Liver (tissue), 8 donors: ENCODE measurements at regions not wholly inside any gene's neighbourhood (a gene's known extent, or its start where the extent isn't known, plus 50 kb on each side); places are given as distances from the start of the nearest gene placed in this dataset.

Source experiments
- DNase-seq: peaks from one replicate; pipeline ENCODE4 v3.0.0-alpha.2; 2017; ENCODE audit warnings: low spot score
- H3K27ac ChIP-seq, 2 donors: one replicate each; pipeline ENCODE4 v1.7.0; 2013; ENCODE audit warnings: inconsistent platforms in 2 of 2, low read length in 2 of 2, control low read depth in 1 of 2, low read depth in 1 of 2, mild to moderate bottlenecking in 1 of 2
- H3K27me3 ChIP-seq, 4 donors: one replicate each; pipeline versions ENCODE4 v1.6.1 to v1.7.0; 2013; ENCODE audit warnings: low read length in 3 of 4, inconsistent platforms in 1 of 4, mild to moderate bottlenecking in 1 of 4, moderate library complexity in 1 of 4; ENCODE audit not compliant: control insufficient read depth in 4 of 4, insufficient read depth in 4 of 4
- H3K36me3 ChIP-seq, 4 donors: one replicate each; pipeline versions ENCODE4 v1.6.1 to v1.7.0; 2013; ENCODE audit warnings: low read length in 3 of 4, mild to moderate bottlenecking in 3 of 4, low read depth in 1 of 4, moderate library complexity in 1 of 4; ENCODE audit not compliant: control insufficient read depth in 4 of 4, insufficient read depth in 3 of 4
- H3K4me1 ChIP-seq, 4 donors: one replicate each; pipeline versions ENCODE4 v1.6.1 to v1.7.0; 2013; ENCODE audit warnings: low read length in 3 of 4, mild to moderate bottlenecking in 3 of 4, moderate library complexity in 1 of 4; ENCODE audit not compliant: control insufficient read depth in 4 of 4, insufficient read depth in 4 of 4
- H3K4me3 ChIP-seq, 3 donors: one replicate each; pipeline versions ENCODE4 v1.6.1 to v1.7.0; 2013; ENCODE audit warnings: low read length in 3 of 3, control low read depth in 1 of 3, low read depth in 1 of 3, mild to moderate bottlenecking in 1 of 3
- H3K9ac ChIP-seq, 2 donors: one replicate each; pipeline ENCODE4 v1.7.0; 2013; ENCODE audit warnings: low read length in 2 of 2, mild to moderate bottlenecking in 2 of 2, moderate library complexity in 2 of 2, control low read depth in 1 of 2, low read depth in 1 of 2
- H3K9me3 ChIP-seq, 4 donors: one replicate each; pipeline versions ENCODE4 v1.6.1 to v1.7.0; 2013; ENCODE audit warnings: low read length in 3 of 4; ENCODE audit not compliant: control insufficient read depth in 4 of 4
- FOXA2 ChIP-seq: IDR thresholded peaks from 2 replicates; pipeline ENCODE4 v1.6.1; 2016; ENCODE audit warnings: antibody characterized with exemption
- GABPA ChIP-seq, 2 donors: IDR thresholded peaks in 1 of 2; conservative IDR thresholded peaks in 1 of 2; 2 replicates each; pipeline ENCODE4 v1.6.1; 2016; ENCODE audit warnings: antibody characterized with exemption in 2 of 2, mild to moderate bottlenecking in 1 of 2, moderate library complexity in 1 of 2
- HNF4A ChIP-seq, 2 donors: conservative IDR thresholded peaks; 2 replicates each; pipeline ENCODE4 v1.6.1; 2016; ENCODE audit warnings: antibody characterized with exemption in 2 of 2, mild to moderate bottlenecking in 2 of 2
- HNF4G ChIP-seq: IDR thresholded peaks from 2 replicates; pipeline ENCODE4 v1.6.1; 2016; ENCODE audit warnings: antibody characterized with exemption
- JUND ChIP-seq, 2 donors: IDR thresholded peaks; 2 replicates each; pipeline ENCODE4 v1.6.1; 2016; ENCODE audit warnings: antibody characterized with exemption in 2 of 2
- NR2F2 ChIP-seq: IDR thresholded peaks from 2 replicates; pipeline ENCODE4 v1.6.1; 2016; ENCODE audit warnings: antibody characterized with exemption
- RAD21 ChIP-seq, 2 donors: IDR thresholded peaks; 2 replicates each; pipeline ENCODE4 v1.6.1; 2016; ENCODE audit warnings: antibody characterized with exemption in 2 of 2, mild to moderate bottlenecking in 2 of 2
- TAF1 ChIP-seq: conservative IDR thresholded peaks from 2 replicates; pipeline ENCODE4 v1.6.1; 2016; ENCODE audit warnings: antibody characterized with exemption, mild to moderate bottlenecking
- YY1 ChIP-seq: IDR thresholded peaks from 2 replicates; pipeline ENCODE4 v1.6.1; 2016; ENCODE audit warnings: antibody characterized with exemption, mild to moderate bottlenecking
- WGBS: extraction: QIAGEN DNeasy Blood & Tissue Kit; methylation state at CpG from one replicate; pipeline ENCODE4 v1.1.7; 2013; 5-methylcytosine and 5-hydroxymethylcytosine counted together
- TF ChIP-seq, protein P1 (sequence below): IDR thresholded peaks from 2 replicates; pipeline ENCODE4 v1.6.1; 2016; ENCODE audit warnings: antibody characterized with exemption
- TF ChIP-seq, protein P2 (sequence below): IDR thresholded peaks from 2 replicates; pipeline ENCODE4 v1.6.1; 2016; ENCODE audit warnings: antibody characterized with exemption
- TF ChIP-seq, protein P3 (sequence below): IDR thresholded peaks from 2 replicates; pipeline ENCODE4 v1.6.1; 2016; ENCODE audit warnings: antibody characterized with exemption
- TF ChIP-seq, protein P4 (sequence below): fragments of 150-350 bp; IDR thresholded peaks from 2 replicates; pipeline ENCODE4 v1.5.1; 2017; ENCODE audit warnings: improper control_type of control experiment, low read depth, low read length; ENCODE audit not compliant: missing input control
- donor health status: healthy.
- donor health status: healthy.
- donor health status: healthy.
- donor health status: healthy.
- donor health status: healthy.

DNA sequence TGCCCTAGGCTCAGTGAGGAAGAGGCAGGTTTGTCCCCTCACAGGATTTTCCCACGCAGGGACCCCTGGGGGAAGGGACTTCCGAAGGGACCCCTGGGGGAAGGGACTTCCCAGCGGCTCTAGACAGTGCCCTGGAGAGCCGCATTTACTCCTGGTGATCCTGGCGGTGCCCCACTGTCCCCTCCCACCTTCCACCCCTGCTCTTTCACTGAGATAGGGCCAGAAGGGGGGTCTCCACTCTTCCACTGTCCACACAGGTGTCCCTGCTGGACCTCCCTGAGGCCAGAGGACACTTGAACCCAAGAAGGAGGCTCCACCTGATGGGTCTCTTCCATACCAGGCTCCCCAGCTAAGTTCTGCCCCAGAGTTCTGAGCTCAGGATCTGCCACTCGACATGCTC lies 1333.9 kb downstream of the BRD1 start:
- whole genome bisulfite sequencing: 62% methylated on average over 6 of the region's 6 CpGs
- no peak overlapping the region for H3K9ac ChIP-seq
- H3K27ac ChIP-seq: no peak overlapping the region
- H3K27me3 ChIP-seq: peaks cover 2 to 17% (median 13%) of the 10 kb centered on the region in 4 donors
- no peak for DNase-seq
- H3K4me3 ChIP-seq: no peak overlapping the region
- peaks cover 0 to 5% (median under 1%) of the 10 kb centered on the region in 4 donors for H3K4me1 ChIP-seq
- H3K9me3 ChIP-seq: no peaks in the 10 kb centered on the region
- H3K36me3 ChIP-seq: no peaks in the 10 kb centered on the region
- TF ChIP-seq FOXA2 (no peak), HNF4G (no peak), HNF4A (conservative IDR thresholded peaks at IDR 0.05) (no peak), YY1 (no peak), GABPA (IDR thresholded peaks at IDR 0.05 in 1 of 2, conservative IDR thresholded peaks at IDR 0.05 in 1 of 2) (no peak), TAF1 (no peak), NR2F2 (no peak), JUND (IDR thresholded peaks at IDR 0.05) (no peak)
- TF ChIP-seq, protein P1, sequence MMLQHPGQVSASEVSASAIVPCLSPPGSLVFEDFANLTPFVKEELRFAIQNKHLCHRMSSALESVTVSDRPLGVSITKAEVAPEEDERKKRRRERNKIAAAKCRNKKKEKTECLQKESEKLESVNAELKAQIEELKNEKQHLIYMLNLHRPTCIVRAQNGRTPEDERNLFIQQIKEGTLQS: no peak
- TF ChIP-seq, protein P2, sequence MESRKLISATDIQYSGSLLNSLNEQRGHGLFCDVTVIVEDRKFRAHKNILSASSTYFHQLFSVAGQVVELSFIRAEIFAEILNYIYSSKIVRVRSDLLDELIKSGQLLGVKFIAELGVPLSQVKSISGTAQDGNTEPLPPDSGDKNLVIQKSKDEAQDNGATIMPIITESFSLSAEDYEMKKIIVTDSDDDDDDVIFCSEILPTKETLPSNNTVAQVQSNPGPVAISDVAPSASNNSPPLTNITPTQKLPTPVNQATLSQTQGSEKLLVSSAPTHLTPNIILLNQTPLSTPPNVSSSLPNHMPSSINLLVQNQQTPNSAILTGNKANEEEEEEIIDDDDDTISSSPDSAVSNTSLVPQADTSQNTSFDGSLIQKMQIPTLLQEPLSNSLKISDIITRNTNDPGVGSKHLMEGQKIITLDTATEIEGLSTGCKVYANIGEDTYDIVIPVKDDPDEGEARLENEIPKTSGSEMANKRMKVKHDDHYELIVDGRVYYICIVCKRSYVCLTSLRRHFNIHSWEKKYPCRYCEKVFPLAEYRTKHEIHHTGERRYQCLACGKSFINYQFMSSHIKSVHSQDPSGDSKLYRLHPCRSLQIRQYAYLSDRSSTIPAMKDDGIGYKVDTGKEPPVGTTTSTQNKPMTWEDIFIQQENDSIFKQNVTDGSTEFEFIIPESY: no peak
- TF ChIP-seq, protein P3, sequence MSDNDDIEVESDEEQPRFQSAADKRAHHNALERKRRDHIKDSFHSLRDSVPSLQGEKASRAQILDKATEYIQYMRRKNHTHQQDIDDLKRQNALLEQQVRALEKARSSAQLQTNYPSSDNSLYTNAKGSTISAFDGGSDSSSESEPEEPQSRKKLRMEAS: no peak

DNA sequence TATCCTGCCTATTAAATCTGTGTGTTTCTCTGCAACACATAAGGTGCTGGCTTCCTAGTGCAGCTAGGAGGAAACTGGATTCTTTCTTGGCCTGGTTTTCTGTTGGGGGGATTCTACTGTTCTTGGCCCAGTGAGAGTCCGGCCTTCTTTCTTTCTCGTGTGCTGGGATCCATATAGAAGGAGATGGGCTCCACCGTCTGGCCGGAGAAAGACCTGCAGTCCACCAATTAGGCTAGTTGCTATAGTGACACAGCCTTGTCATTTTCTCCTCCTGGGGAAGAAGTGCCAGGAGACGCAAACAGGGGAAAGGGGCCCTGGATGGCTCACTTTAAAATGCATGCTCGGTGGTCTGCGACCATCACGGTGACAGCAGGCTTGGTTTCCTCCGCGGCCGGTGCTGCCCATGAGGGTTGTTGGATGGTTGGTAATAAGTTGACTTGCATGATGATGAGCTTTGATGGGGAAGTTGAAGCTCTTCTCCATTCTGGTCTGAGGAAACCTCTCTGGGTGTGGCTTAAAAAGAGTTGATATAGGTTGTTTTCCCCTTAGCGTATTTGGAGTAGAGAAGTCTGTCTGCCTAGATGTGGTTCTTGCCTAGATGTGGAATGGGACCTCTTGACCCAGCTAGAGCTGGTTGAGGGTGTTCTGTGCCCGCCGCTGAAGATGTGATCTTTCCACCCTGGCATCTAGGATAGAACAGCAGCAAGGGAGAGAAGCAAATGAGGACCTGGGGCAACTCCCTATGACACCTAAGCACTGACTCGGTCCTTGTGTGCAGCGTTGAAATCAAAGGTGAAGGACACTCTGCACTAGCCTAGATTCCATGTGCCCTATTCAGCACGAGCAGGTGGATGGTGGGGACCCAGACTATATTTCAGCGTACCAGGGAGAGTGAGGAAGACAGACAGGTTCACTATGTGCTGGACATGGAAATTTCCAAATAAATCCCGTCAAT lies 1335.0 kb downstream of the BRD1 start:
- Histone ChIP-seq H3K36me3 (no peaks in the 10 kb centered on the region), H3K27ac (no peak overlapping the region), H3K4me3 (no peak overlapping the region), H3K9me3 (no peaks in the 10 kb centered on the region), H3K4me1 (peaks cover 0 to 5% (median under 1%) of the 10 kb centered on the region in 4 donors), H3K27me3 (peaks cover 6 to 18% (median 15%) of the 10 kb centered on the region in 4 donors), H3K9ac (no peak overlapping the region)
- WGBS: 24% methylated on average over 19 of the region's 19 CpGs
- DNase-seq: peak; percentile 45
- TF ChIP-seq NR2F2 (no peak), RAD21 (IDR thresholded peaks at IDR 0.05) (peak; percentile 87 to 89)
- TF ChIP-seq, protein P4, sequence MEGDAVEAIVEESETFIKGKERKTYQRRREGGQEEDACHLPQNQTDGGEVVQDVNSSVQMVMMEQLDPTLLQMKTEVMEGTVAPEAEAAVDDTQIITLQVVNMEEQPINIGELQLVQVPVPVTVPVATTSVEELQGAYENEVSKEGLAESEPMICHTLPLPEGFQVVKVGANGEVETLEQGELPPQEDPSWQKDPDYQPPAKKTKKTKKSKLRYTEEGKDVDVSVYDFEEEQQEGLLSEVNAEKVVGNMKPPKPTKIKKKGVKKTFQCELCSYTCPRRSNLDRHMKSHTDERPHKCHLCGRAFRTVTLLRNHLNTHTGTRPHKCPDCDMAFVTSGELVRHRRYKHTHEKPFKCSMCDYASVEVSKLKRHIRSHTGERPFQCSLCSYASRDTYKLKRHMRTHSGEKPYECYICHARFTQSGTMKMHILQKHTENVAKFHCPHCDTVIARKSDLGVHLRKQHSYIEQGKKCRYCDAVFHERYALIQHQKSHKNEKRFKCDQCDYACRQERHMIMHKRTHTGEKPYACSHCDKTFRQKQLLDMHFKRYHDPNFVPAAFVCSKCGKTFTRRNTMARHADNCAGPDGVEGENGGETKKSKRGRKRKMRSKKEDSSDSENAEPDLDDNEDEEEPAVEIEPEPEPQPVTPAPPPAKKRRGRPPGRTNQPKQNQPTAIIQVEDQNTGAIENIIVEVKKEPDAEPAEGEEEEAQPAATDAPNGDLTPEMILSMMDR: peak; percentile 77
